T-helper 1 cell treated with Interleukin-12 subunit alpha and Interleukin-12 subunit beta and Interleukin-4 antibody, amounts not matched to agents 30 μg/mL and 1 μg/mL, for 36 hours (primary cell): ENCODE measurements at regions not wholly inside any gene's neighbourhood (a gene's known extent, or its start where the extent isn't known, plus 50 kb on each side); places are given as distances from the start of the nearest gene placed in this dataset.
"Not testable (repeated sequence)": the region's sequence is repeated elsewhere in the genome, so short reads cannot be mapped to it uniquely, and the experiment has no call there.

Experiments used
- H3K27ac Mint-ChIP-seq: one replicate; pipeline ENCODE4 v1.8.0; 2021; ENCODE audit warnings: mild to moderate bottlenecking, mixed read lengths
- H3K27me3 Mint-ChIP-seq: one replicate; pipeline ENCODE4 v1.8.0; 2021; ENCODE audit warnings: low read depth, mixed read lengths
- H3K36me3 Mint-ChIP-seq: one replicate; pipeline ENCODE4 v1.8.0; 2021; ENCODE audit warnings: low read depth, mixed read lengths
- H3K4me1 Mint-ChIP-seq: one replicate; pipeline ENCODE4 v1.8.0; 2021; ENCODE audit warnings: low read depth, mixed read lengths
- H3K4me3 Mint-ChIP-seq: one replicate; pipeline ENCODE4 v1.8.0; 2021; ENCODE audit warnings: mild to moderate bottlenecking, moderate library complexity, mixed read lengths
- H3K9me3 Mint-ChIP-seq: one replicate; pipeline ENCODE4 v1.8.0; 2021; ENCODE audit warnings: mixed read lengths

GRCh38 chr9:72444435-72444834 is 77.0 kb upstream of the TMC1 start:
- peaks cover 41% of the 10 kb centered on the region for H3K4me1 Mint-ChIP-seq
- no peaks in the 10 kb centered on the region for H3K27me3 Mint-ChIP-seq
- peak overlapping the region; percentile 86 for H3K27ac Mint-ChIP-seq
- H3K4me3 Mint-ChIP-seq = no peak overlapping the region
- peaks cover 3% of the 10 kb centered on the region for H3K36me3 Mint-ChIP-seq
- H3K9me3 Mint-ChIP-seq = peaks cover 5% of the 10 kb centered on the region

GRCh38 chr9:72443855-72444254 is 77.6 kb upstream of the TMC1 start:
- Mint-ChIP-seq H3K4me3 (no peak overlapping the region), H3K4me1 (peaks cover 41% of the 10 kb centered on the region), H3K27me3 (no peaks in the 10 kb centered on the region), H3K9me3 (peaks cover 5% of the 10 kb centered on the region), H3K36me3 (peaks cover 3% of the 10 kb centered on the region), H3K27ac (peak overlapping the region; percentile 86)

GRCh38 chr9:72441848-72442607 is 77.0 kb upstream of the ZFAND5 start:
- Mint-ChIP-seq H3K4me3 (no peak overlapping the region), H3K9me3 (peaks cover 5% of the 10 kb centered on the region), H3K36me3 (peaks cover 3% of the 10 kb centered on the region), H3K27me3 (no peaks in the 10 kb centered on the region), H3K4me1 (peaks cover 41% of the 10 kb centered on the region), H3K27ac (peak overlapping the region; percentile 41)

- Mint-ChIP-seq H3K27me3 (no peaks in the 10 kb centered on the region), H3K4me3 (no peak overlapping the region), H3K36me3 (peaks cover 3% of the 10 kb centered on the region), H3K4me1 (peaks cover 41% of the 10 kb centered on the region), H3K27ac (no peak overlapping the region), H3K9me3 (peaks cover 5% of the 10 kb centered on the region)
Measured at GRCh38 chr9:72440992-72441847, 76.2 kb upstream of the ZFAND5 start.

- Mint-ChIP-seq H3K27ac (no peak overlapping the region), H3K4me1 (peaks cover 38% of the 10 kb centered on the region), H3K9me3 (peaks cover 5% of the 10 kb centered on the region), H3K27me3 (no peaks in the 10 kb centered on the region), H3K4me3 (no peak overlapping the region), H3K36me3 (peaks cover 3% of the 10 kb centered on the region)
Measured at GRCh38 chr9:72440378-72440777, 75.4 kb upstream of the ZFAND5 start.

GRCh38 chr9:72433616-72434267 is 68.7 kb upstream of the ZFAND5 start:
- H3K9me3 Mint-ChIP-seq, H3K36me3 Mint-ChIP-seq, H3K27me3 Mint-ChIP-seq, H3K27ac Mint-ChIP-seq, H3K4me3 Mint-ChIP-seq, H3K4me1 Mint-ChIP-seq: not testable (repeated sequence)

GRCh38 chr9:72431036-72431435 is 66.0 kb upstream of the ZFAND5 start:
- Mint-ChIP-seq H3K27me3 (peaks cover 11% of the 10 kb centered on the region), H3K4me1 (no peaks in the 10 kb centered on the region), H3K27ac (no peak overlapping the region), H3K36me3 (no peaks in the 10 kb centered on the region), H3K4me3 (no peak overlapping the region), H3K9me3 (peaks cover 3% of the 10 kb centered on the region)

- Mint-ChIP-seq H3K4me3 (no peak overlapping the region), H3K27ac (no peak overlapping the region), H3K4me1 (peaks cover 1% of the 10 kb centered on the region), H3K36me3 (no peaks in the 10 kb centered on the region), H3K27me3 (peaks cover 9% of the 10 kb centered on the region), H3K9me3 (peaks cover 3% of the 10 kb centered on the region)
Measured at GRCh38 chr9:72428329-72428728, 63.3 kb upstream of the ZFAND5 start.

GRCh38 chr9:72427801-72428200 is 62.8 kb upstream of the ZFAND5 start:
- peaks cover 1% of the 10 kb centered on the region for H3K4me1 Mint-ChIP-seq
- peaks cover 9% of the 10 kb centered on the region for H3K27me3 Mint-ChIP-seq
- H3K9me3 Mint-ChIP-seq = peaks cover 3% of the 10 kb centered on the region
- no peak overlapping the region for H3K4me3 Mint-ChIP-seq
- no peaks in the 10 kb centered on the region for H3K36me3 Mint-ChIP-seq
- no peak overlapping the region for H3K27ac Mint-ChIP-seq

GRCh38 chr9:72424131-72424530 is 59.1 kb upstream of the ZFAND5 start:
- Mint-ChIP-seq H3K27ac (no peak overlapping the region), H3K36me3 (no peaks in the 10 kb centered on the region), H3K27me3 (peaks cover 9% of the 10 kb centered on the region), H3K4me1 (peaks cover 1% of the 10 kb centered on the region), H3K4me3 (no peak overlapping the region), H3K9me3 (peaks cover 3% of the 10 kb centered on the region)

- H3K27me3 Mint-ChIP-seq = peaks cover 5% of the 10 kb centered on the region
- H3K27ac Mint-ChIP-seq = no peak overlapping the region
- peaks cover 1% of the 10 kb centered on the region for H3K4me1 Mint-ChIP-seq
- peaks cover 3% of the 10 kb centered on the region for H3K9me3 Mint-ChIP-seq
- no peaks in the 10 kb centered on the region for H3K36me3 Mint-ChIP-seq
- no peak overlapping the region for H3K4me3 Mint-ChIP-seq
Measured at GRCh38 chr9:72422214-72422613, 57.2 kb upstream of the ZFAND5 start.

- no peak overlapping the region for H3K27ac Mint-ChIP-seq
- no peak overlapping the region for H3K4me3 Mint-ChIP-seq
- H3K4me1 Mint-ChIP-seq = peaks cover 1% of the 10 kb centered on the region
- H3K9me3 Mint-ChIP-seq = no peaks in the 10 kb centered on the region
- no peaks in the 10 kb centered on the region for H3K27me3 Mint-ChIP-seq
- no peaks in the 10 kb centered on the region for H3K36me3 Mint-ChIP-seq
Measured at GRCh38 chr9:72420783-72421182, 55.8 kb upstream of the ZFAND5 start.

- no peaks in the 10 kb centered on the region for H3K4me1 Mint-ChIP-seq
- no peaks in the 10 kb centered on the region for H3K9me3 Mint-ChIP-seq
- no peaks in the 10 kb centered on the region for H3K36me3 Mint-ChIP-seq
Measured at GRCh38 chr9:72415948-72416347, 50.9 kb upstream of the ZFAND5 start.

GRCh38 chr9:72415163-72415562 is 50.2 kb upstream of the ZFAND5 start:
- no peak overlapping the region for H3K27ac Mint-ChIP-seq
- H3K9me3 Mint-ChIP-seq = no peaks in the 10 kb centered on the region
- no peaks in the 10 kb centered on the region for H3K36me3 Mint-ChIP-seq
- no peaks in the 10 kb centered on the region for H3K4me1 Mint-ChIP-seq
- no peak overlapping the region for H3K4me3 Mint-ChIP-seq
- no peaks in the 10 kb centered on the region for H3K27me3 Mint-ChIP-seq

More at GRCh38 chr9:72415948-72416347, 50.9 kb upstream of the ZFAND5 start:
- no peaks in the 10 kb centered on the region for H3K27me3 Mint-ChIP-seq
- no peak overlapping the region for H3K27ac Mint-ChIP-seq
- no peak overlapping the region for H3K4me3 Mint-ChIP-seq
